Smooth muscle cell (in vitro differentiated cells): ENCODE measurements at regions not wholly inside any gene's neighbourhood (a gene's known extent, or its start where the extent isn't known, plus 50 kb on each side); places are given as distances from the start of the nearest gene placed in this dataset.

ENCODE experiments used
- DNase-seq: peaks from one replicate; lab custom pipeline; 2025; ENCODE audit not compliant: unreplicated experiment; lab: John Stamatoyannopoulos, UW
- H2AFZ ChIP-seq: fragments of 200-600 bp; sonication (generic); 2 replicates; pipeline ENCODE4 v1.6.0; 2016; ENCODE audit warnings: antibody characterized with exemption, low read depth, mild to moderate bottlenecking
- H3F3A ChIP-seq: fragments of 200-600 bp; sonication (generic); 2 replicates; pipeline ENCODE4 v1.6.0; 2017; ENCODE audit warnings: antibody characterized with exemption, low read depth
- H3K27ac ChIP-seq: fragments of 200-600 bp; sonication (generic); 2 replicates; pipeline ENCODE4 v1.5.1; 2016; ENCODE audit warnings: low read depth, mild to moderate bottlenecking
- H3K27me3 ChIP-seq: fragments of 200-600 bp; sonication (generic); 2 replicates; pipeline ENCODE4 v1.6.1; 2016; ENCODE audit warnings: low read depth, mild to moderate bottlenecking
- H3K36me3 ChIP-seq: fragments of 200-600 bp; sonication (generic); 2 replicates; pipeline ENCODE4 v1.5.1; 2016; ENCODE audit warnings: low read depth
- H3K4me1 ChIP-seq: fragments of 200-600 bp; sonication (generic); 2 replicates; pipeline ENCODE4 v1.5.1; 2016; ENCODE audit warnings: low read depth
- H3K4me2 ChIP-seq: fragments of 200-600 bp; sonication (generic); 2 replicates; pipeline ENCODE4 v1.6.0; 2016; ENCODE audit warnings: mild to moderate bottlenecking
- H3K4me3 ChIP-seq: fragments of 200-600 bp; sonication (generic); 2 replicates; pipeline ENCODE4 v1.5.1; 2016; ENCODE audit warnings: mild to moderate bottlenecking
- H3K79me2 ChIP-seq: fragments of 200-600 bp; sonication (generic); 2 replicates; pipeline ENCODE4 v1.6.0; 2016; ENCODE audit warnings: low read depth, mild to moderate bottlenecking
- H3K9ac ChIP-seq: fragments of 200-600 bp; sonication (generic); 2 replicates; pipeline ENCODE4 v1.6.0; 2016; ENCODE audit warnings: low read depth
- H3K9me3 ChIP-seq: fragments of 200-600 bp; sonication (generic); replicated peaks from 2 replicates; pipeline ENCODE4 v1.5.1; 2016; ENCODE audit warnings: low read depth
- H4K20me1 ChIP-seq: fragments of 200-600 bp; sonication (generic); 2 replicates; pipeline ENCODE4 v1.6.0; 2016; ENCODE audit warnings: low read depth
- CTCF ChIP-seq: fragments of 200-600 bp; sonication (generic); IDR thresholded peaks from 2 replicates; pipeline ENCODE4 v1.5.1; 2017; ENCODE audit warnings: borderline replicate concordance, mild to moderate bottlenecking, antibody characterized with exemption; ENCODE audit not compliant: insufficient read depth, poor library complexity, severe bottlenecking
- WGBS: methylation state at CpG from one replicate; pipeline ENCODE4 v1.1.7; 2016; ENCODE audit warnings: low lambda C conversion rate; 5-methylcytosine and 5-hydroxymethylcytosine counted together

GRCh38 chr6:6386010-6386409 is 65.5 kb upstream of the F13A1 start:
- H3F3A ChIP-seq = no peaks in the 10 kb centered on the region
- H4K20me1 ChIP-seq = no peaks in the 10 kb centered on the region
- H3K9ac ChIP-seq = no peak overlapping the region
- no peaks in the 10 kb centered on the region for H3K4me1 ChIP-seq
- no peak for TF ChIP-seq CTCF
- no peak for DNase-seq
- 65% methylated on average over 4 of the region's 4 CpGs for WGBS
- H3K4me2 ChIP-seq = no peak overlapping the region
- H3K79me2 ChIP-seq = no peaks in the 10 kb centered on the region
- H3K36me3 ChIP-seq = no peaks in the 10 kb centered on the region
- no peaks in the 10 kb centered on the region for H3K9me3 ChIP-seq
- H2AFZ ChIP-seq = no peak overlapping the region
- H3K27ac ChIP-seq = no peak overlapping the region
- H3K27me3 ChIP-seq = no peaks in the 10 kb centered on the region
- no peak overlapping the region for H3K4me3 ChIP-seq

GRCh38 chr6:6390849-6391602 is 70.6 kb upstream of the F13A1 start:
- H3F3A ChIP-seq = no peaks in the 10 kb centered on the region
- WGBS = 76% methylated on average over 7 of the region's 7 CpGs
- H3K79me2 ChIP-seq = no peaks in the 10 kb centered on the region
- no peak for TF ChIP-seq CTCF
- H3K4me1 ChIP-seq = no peaks in the 10 kb centered on the region
- no peaks in the 10 kb centered on the region for H3K9me3 ChIP-seq
- no peaks in the 10 kb centered on the region for H3K36me3 ChIP-seq
- no peak overlapping the region for H3K9ac ChIP-seq
- H3K27ac ChIP-seq = no peak overlapping the region
- no peak overlapping the region for H3K4me3 ChIP-seq
- DNase-seq = no peak
- H4K20me1 ChIP-seq = no peaks in the 10 kb centered on the region
- no peak overlapping the region for H3K4me2 ChIP-seq
- H2AFZ ChIP-seq = no peak overlapping the region
- no peaks in the 10 kb centered on the region for H3K27me3 ChIP-seq

- no peak overlapping the region for H3K4me3 ChIP-seq
- no peaks in the 10 kb centered on the region for H3K36me3 ChIP-seq
- H3K9me3 ChIP-seq = no peaks in the 10 kb centered on the region
- H3K79me2 ChIP-seq = no peaks in the 10 kb centered on the region
- no peaks in the 10 kb centered on the region for H3F3A ChIP-seq
- peaks cover 8% of the 10 kb centered on the region for H3K27me3 ChIP-seq
- DNase-seq = no peak
- no peak for TF ChIP-seq CTCF
- H4K20me1 ChIP-seq = no peaks in the 10 kb centered on the region
- no peak overlapping the region for H2AFZ ChIP-seq
- H3K4me2 ChIP-seq = no peak overlapping the region
- 87% methylated on average over 7 of the region's 7 CpGs for WGBS
- no peak overlapping the region for H3K9ac ChIP-seq
- no peak overlapping the region for H3K27ac ChIP-seq
- H3K4me1 ChIP-seq = no peaks in the 10 kb centered on the region
Observed at GRCh38 chr6:6392214-6393068, 72.0 kb upstream of the F13A1 start.
